NCI-H146 treated with DMSO at 0.1 percent for 48 hours (cell line): ENCODE measurements at regions not wholly inside any gene's neighbourhood (a gene's known extent, or its start where the extent isn't known, plus 50 kb on each side); places are given as distances from the start of the nearest gene placed in this dataset.
"Not testable (repeated sequence)": the region's sequence is repeated elsewhere in the genome, so short reads cannot be mapped to it uniquely, and the experiment has no call there.

ENCODE experiments used
- DNase-seq: peaks from one replicate; lab custom pipeline; 2025; ENCODE audit not compliant: unreplicated experiment; lab: John Stamatoyannopoulos, UW

DNA sequence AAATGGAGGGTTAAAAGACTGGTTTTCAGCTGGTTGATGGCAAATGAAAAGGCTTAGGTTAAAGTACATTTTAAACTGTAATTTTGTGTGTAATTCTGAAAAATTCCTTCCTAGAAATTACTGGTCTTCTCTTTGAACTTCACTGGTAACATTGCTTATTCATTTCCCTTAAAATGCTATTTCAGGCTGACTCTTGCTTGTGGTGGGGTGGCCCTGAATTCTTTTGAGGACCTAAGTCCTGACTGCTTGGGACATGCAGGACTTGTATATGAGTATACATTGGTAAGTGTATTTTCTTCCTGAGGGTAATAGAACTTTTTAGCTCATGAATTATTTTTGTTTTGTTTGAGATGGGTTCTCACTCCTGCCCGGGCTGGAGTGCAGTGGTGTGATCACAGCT is 63.0 kb upstream of the ERV3-1 start:
- not testable (repeated sequence) for DNase-seq

DNA sequence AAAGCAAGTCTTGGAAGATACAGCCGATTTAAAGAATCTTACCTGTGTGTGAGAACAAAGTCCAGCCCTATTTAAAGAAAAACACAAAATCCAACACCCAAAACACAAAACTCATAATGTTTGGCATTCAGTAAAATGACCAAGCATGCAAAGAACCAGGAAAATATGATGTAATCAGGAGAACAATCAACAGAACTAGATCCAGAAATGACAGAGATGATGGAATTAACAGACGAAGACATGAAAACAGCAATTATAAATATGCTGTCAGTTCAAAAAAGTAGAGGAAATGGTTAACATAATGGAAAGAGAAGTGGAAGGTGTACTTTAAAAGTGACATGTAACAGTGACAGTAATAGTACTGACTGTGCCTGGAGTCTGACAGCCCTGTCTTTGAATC is 56.1 kb upstream of the ERV3-1 start:
- DNase-seq, result not testable (repeated sequence)

DNA sequence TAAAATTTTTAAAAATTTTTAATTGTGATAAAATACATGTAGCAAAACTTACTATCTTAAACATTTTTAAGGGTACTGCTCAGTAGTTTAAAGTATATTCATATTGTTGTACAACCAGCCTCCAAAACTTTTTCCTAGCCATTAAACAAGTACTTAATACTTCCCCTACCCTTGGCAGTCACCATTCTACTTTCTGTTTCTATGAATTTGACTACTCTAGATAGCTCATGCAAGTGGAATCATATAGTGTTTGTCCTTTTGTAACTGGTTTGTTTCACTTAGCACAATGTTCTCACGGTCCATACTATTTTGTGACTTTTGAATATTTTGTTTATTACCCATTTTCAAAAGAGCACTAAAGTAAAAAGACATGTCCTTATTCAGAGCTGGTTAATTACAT is 52.8 kb upstream of the ERV3-1 start:
- not testable (repeated sequence) for DNase-seq
